T-helper 17 cell (primary cell): ENCODE measurements at regions not wholly inside any gene's neighbourhood (a gene's known extent, or its start where the extent isn't known, plus 50 kb on each side); places are given as distances from the start of the nearest gene placed in this dataset.

Source experiments
- ATAC-seq: fragments of 150-1000 bp; cut with Tn5 transposase; 2 replicates; pipeline ENCODE4 v1.10.0; 2021; ENCODE audit warnings: mild to moderate bottlenecking, moderate library complexity
- DNase-seq, 3 donors: peaks; one replicate each; pipeline versions ENCODE4 v3.0.0 to v3.0.0-alpha.2; 2020 to 2021
- H3K9me3 ChIP-seq: one replicate; pipeline ENCODE4 v1.7.0; 2013; ENCODE audit warnings: low read length, mild to moderate bottlenecking; ENCODE audit not compliant: control insufficient read depth, poor library complexity, severe bottlenecking
- H3K27ac Mint-ChIP-seq: one replicate; pipeline ENCODE4 v1.8.0; 2022; ENCODE audit warnings: mild to moderate bottlenecking, moderate library complexity, mixed read lengths
- H3K27me3 Mint-ChIP-seq: one replicate; pipeline ENCODE4 v1.8.0; 2022; ENCODE audit warnings: mixed read lengths
- H3K36me3 Mint-ChIP-seq: one replicate; pipeline ENCODE4 v1.8.0; 2022; ENCODE audit warnings: low read depth, mixed read lengths
- H3K4me1 Mint-ChIP-seq: one replicate; pipeline ENCODE4 v1.8.0; 2022; ENCODE audit warnings: mild to moderate bottlenecking, mixed read lengths
- H3K4me3 Mint-ChIP-seq: one replicate; pipeline ENCODE4 v1.8.0; 2022; ENCODE audit warnings: mild to moderate bottlenecking, moderate library complexity, mixed read lengths

- DNase-seq (no peak), ATAC-seq (no peak)
- H3K36me3 Mint-ChIP-seq, result peaks cover 1% of the 10 kb centered on the region
- H3K4me1 Mint-ChIP-seq, result peaks cover 19% of the 10 kb centered on the region
- no peaks in the 10 kb centered on the region for H3K9me3 ChIP-seq
- no peak overlapping the region for H3K27ac Mint-ChIP-seq
- peaks cover 95% of the 10 kb centered on the region for H3K27me3 Mint-ChIP-seq
- no peak overlapping the region for H3K4me3 Mint-ChIP-seq
Measured at GRCh38 chr5:138649775-138650174, 74.6 kb upstream of the HSPA9 start.

- no peaks in the 10 kb centered on the region for H3K36me3 Mint-ChIP-seq
Measured at GRCh38 chr5:138649316-138649720, 74.1 kb upstream of the HSPA9 start.

GRCh38 chr5:138648841-138649240 is 73.6 kb upstream of the HSPA9 start:
- no peaks in the 10 kb centered on the region for H3K9me3 ChIP-seq
- ATAC-seq, result no peak
- Mint-ChIP-seq H3K27me3 (peaks cover 93% of the 10 kb centered on the region), H3K4me1 (peaks cover 10% of the 10 kb centered on the region), H3K27ac (no peak overlapping the region), H3K36me3 (no peaks in the 10 kb centered on the region), H3K4me3 (no peak overlapping the region)
- DNase-seq, result no peak

More at GRCh38 chr5:138649316-138649720, 74.1 kb upstream of the HSPA9 start:
- no peak overlapping the region for H3K4me3 Mint-ChIP-seq
- no peak for DNase-seq
- no peak overlapping the region for H3K27ac Mint-ChIP-seq
- H3K27me3 Mint-ChIP-seq, result peaks cover 95% of the 10 kb centered on the region
- no peaks in the 10 kb centered on the region for H3K9me3 ChIP-seq
- ATAC-seq, result no peak
- peaks cover 15% of the 10 kb centered on the region for H3K4me1 Mint-ChIP-seq

- DNase-seq (no peak), ATAC-seq (no peak)
- H3K27me3 Mint-ChIP-seq, result peaks cover 93% of the 10 kb centered on the region
- no peak overlapping the region for H3K27ac Mint-ChIP-seq
- H3K36me3 Mint-ChIP-seq, result no peaks in the 10 kb centered on the region
- no peaks in the 10 kb centered on the region for H3K9me3 ChIP-seq
- H3K4me3 Mint-ChIP-seq, result no peak overlapping the region
- peaks cover 8% of the 10 kb centered on the region for H3K4me1 Mint-ChIP-seq
Measured at GRCh38 chr5:138647794-138648410, 72.7 kb upstream of the HSPA9 start.

GRCh38 chr5:138647261-138647788 is 72.1 kb upstream of the HSPA9 start:
- Mint-ChIP-seq H3K27ac (no peak overlapping the region), H3K4me1 (peaks cover 8% of the 10 kb centered on the region), H3K36me3 (no peaks in the 10 kb centered on the region), H3K4me3 (no peak overlapping the region), H3K27me3 (peaks cover 92% of the 10 kb centered on the region)
- DNase-seq, result no peak
- no peaks in the 10 kb centered on the region for H3K9me3 ChIP-seq
- ATAC-seq, result no peak

GRCh38 chr5:138646671-138647070 is 71.5 kb upstream of the HSPA9 start:
- Mint-ChIP-seq H3K27me3 (peaks cover 92% of the 10 kb centered on the region), H3K36me3 (no peaks in the 10 kb centered on the region), H3K4me3 (no peak overlapping the region), H3K4me1 (peaks cover 11% of the 10 kb centered on the region), H3K27ac (no peak overlapping the region)
- no peaks in the 10 kb centered on the region for H3K9me3 ChIP-seq
- ATAC-seq, result no peak
- no peak for DNase-seq

GRCh38 chr5:138645778-138646575 is 70.8 kb upstream of the HSPA9 start:
- H3K4me1 Mint-ChIP-seq, result peaks cover 9% of the 10 kb centered on the region
- H3K9me3 ChIP-seq, result no peaks in the 10 kb centered on the region
- DNase-seq (no peak), ATAC-seq (no peak)
- H3K36me3 Mint-ChIP-seq, result no peaks in the 10 kb centered on the region
- H3K27me3 Mint-ChIP-seq, result peaks cover 92% of the 10 kb centered on the region
- H3K4me3 Mint-ChIP-seq, result no peak overlapping the region
- H3K27ac Mint-ChIP-seq, result no peak overlapping the region

- peaks cover 6% of the 10 kb centered on the region for H3K4me1 Mint-ChIP-seq
- DNase-seq (no peak), ATAC-seq (no peak)
- no peaks in the 10 kb centered on the region for H3K9me3 ChIP-seq
- H3K27me3 Mint-ChIP-seq, result peaks cover 88% of the 10 kb centered on the region
- no peaks in the 10 kb centered on the region for H3K36me3 Mint-ChIP-seq
- H3K4me3 Mint-ChIP-seq, result no peak overlapping the region
- no peak overlapping the region for H3K27ac Mint-ChIP-seq
Measured at GRCh38 chr5:138643040-138643791, 68.0 kb upstream of the HSPA9 start.

GRCh38 chr5:138641547-138642298 is 66.5 kb upstream of the HSPA9 start:
- no peaks in the 10 kb centered on the region for H3K9me3 ChIP-seq
- no peak overlapping the region for H3K4me3 Mint-ChIP-seq
- ATAC-seq, result peak; percentile 73
- peaks cover 84% of the 10 kb centered on the region for H3K27me3 Mint-ChIP-seq
- H3K27ac Mint-ChIP-seq, result no peak overlapping the region
- H3K36me3 Mint-ChIP-seq, result peaks cover 2% of the 10 kb centered on the region
- peak; percentile 51 to 68 (median 52) for DNase-seq
- peaks cover 5% of the 10 kb centered on the region for H3K4me1 Mint-ChIP-seq

- Mint-ChIP-seq H3K27me3 (peaks cover 84% of the 10 kb centered on the region), H3K4me1 (peaks cover 5% of the 10 kb centered on the region)
- no peak for ATAC-seq
Measured at GRCh38 chr5:138640646-138641254, 65.5 kb upstream of the HSPA9 start.

GRCh38 chr5:138640138-138640537 is 64.9 kb upstream of the HSPA9 start:
- peaks cover 85% of the 10 kb centered on the region for H3K27me3 Mint-ChIP-seq
- H3K4me3 Mint-ChIP-seq, result no peak overlapping the region
- H3K9me3 ChIP-seq, result no peaks in the 10 kb centered on the region
- H3K4me1 Mint-ChIP-seq, result peaks cover 5% of the 10 kb centered on the region
- peaks cover 2% of the 10 kb centered on the region for H3K36me3 Mint-ChIP-seq
- H3K27ac Mint-ChIP-seq, result no peak overlapping the region
- ATAC-seq (no peak), DNase-seq (no peak)

More at GRCh38 chr5:138640646-138641254, 65.5 kb upstream of the HSPA9 start:
- no peak for DNase-seq
- H3K4me3 Mint-ChIP-seq, result no peak overlapping the region
- peaks cover 2% of the 10 kb centered on the region for H3K36me3 Mint-ChIP-seq
- no peak overlapping the region for H3K27ac Mint-ChIP-seq
- no peaks in the 10 kb centered on the region for H3K9me3 ChIP-seq

GRCh38 chr5:138639326-138639725 is 64.1 kb upstream of the HSPA9 start:
- DNase-seq, result no peak
- Mint-ChIP-seq H3K27ac (no peak overlapping the region), H3K27me3 (peaks cover 84% of the 10 kb centered on the region), H3K36me3 (peaks cover 2% of the 10 kb centered on the region), H3K4me1 (peaks cover 5% of the 10 kb centered on the region), H3K4me3 (no peak overlapping the region)
- ATAC-seq, result no peak
- H3K9me3 ChIP-seq, result no peaks in the 10 kb centered on the region
